Liver (tissue), 8 donors: ENCODE measurements at regions not wholly inside any gene's neighbourhood (a gene's known extent, or its start where the extent isn't known, plus 50 kb on each side); places are given as distances from the start of the nearest gene placed in this dataset.

Source experiments
- DNase-seq: peaks from one replicate; pipeline ENCODE4 v3.0.0-alpha.2; 2017; ENCODE audit warnings: low spot score
- H3K27ac ChIP-seq, 2 donors: one replicate each; pipeline ENCODE4 v1.7.0; 2013; ENCODE audit warnings: inconsistent platforms in 2 of 2, low read length in 2 of 2, control low read depth in 1 of 2, low read depth in 1 of 2, mild to moderate bottlenecking in 1 of 2
- H3K27me3 ChIP-seq, 4 donors: one replicate each; pipeline versions ENCODE4 v1.6.1 to v1.7.0; 2013; ENCODE audit warnings: low read length in 3 of 4, inconsistent platforms in 1 of 4, mild to moderate bottlenecking in 1 of 4, moderate library complexity in 1 of 4; ENCODE audit not compliant: control insufficient read depth in 4 of 4, insufficient read depth in 4 of 4
- H3K36me3 ChIP-seq, 4 donors: one replicate each; pipeline versions ENCODE4 v1.6.1 to v1.7.0; 2013; ENCODE audit warnings: low read length in 3 of 4, mild to moderate bottlenecking in 3 of 4, low read depth in 1 of 4, moderate library complexity in 1 of 4; ENCODE audit not compliant: control insufficient read depth in 4 of 4, insufficient read depth in 3 of 4
- H3K4me1 ChIP-seq, 4 donors: one replicate each; pipeline versions ENCODE4 v1.6.1 to v1.7.0; 2013; ENCODE audit warnings: low read length in 3 of 4, mild to moderate bottlenecking in 3 of 4, moderate library complexity in 1 of 4; ENCODE audit not compliant: control insufficient read depth in 4 of 4, insufficient read depth in 4 of 4
- H3K4me3 ChIP-seq, 3 donors: one replicate each; pipeline versions ENCODE4 v1.6.1 to v1.7.0; 2013; ENCODE audit warnings: low read length in 3 of 3, control low read depth in 1 of 3, low read depth in 1 of 3, mild to moderate bottlenecking in 1 of 3
- H3K9ac ChIP-seq, 2 donors: one replicate each; pipeline ENCODE4 v1.7.0; 2013; ENCODE audit warnings: low read length in 2 of 2, mild to moderate bottlenecking in 2 of 2, moderate library complexity in 2 of 2, control low read depth in 1 of 2, low read depth in 1 of 2
- H3K9me3 ChIP-seq, 4 donors: one replicate each; pipeline versions ENCODE4 v1.6.1 to v1.7.0; 2013; ENCODE audit warnings: low read length in 3 of 4; ENCODE audit not compliant: control insufficient read depth in 4 of 4
- ATF3 ChIP-seq: IDR thresholded peaks from 2 replicates; pipeline ENCODE4 v1.6.1; 2016; ENCODE audit warnings: antibody characterized with exemption
- CTCF ChIP-seq: fragments of 150-350 bp; IDR thresholded peaks from 2 replicates; pipeline ENCODE4 v1.5.1; 2017; ENCODE audit warnings: improper control_type of control experiment, low read depth, low read length; ENCODE audit not compliant: missing input control
- EGR1 ChIP-seq, 2 donors: IDR thresholded peaks; 2 replicates each; pipeline ENCODE4 v1.6.1; 2016 to 2018; ENCODE audit warnings: antibody characterized with exemption in 2 of 2, low read depth in 2 of 2
- FOXA1 ChIP-seq: IDR thresholded peaks from 2 replicates; pipeline ENCODE4 v1.6.1; 2016; ENCODE audit warnings: antibody characterized with exemption
- FOXA2 ChIP-seq: IDR thresholded peaks from 2 replicates; pipeline ENCODE4 v1.6.1; 2016; ENCODE audit warnings: antibody characterized with exemption
- GABPA ChIP-seq, 2 donors: IDR thresholded peaks in 1 of 2; conservative IDR thresholded peaks in 1 of 2; 2 replicates each; pipeline ENCODE4 v1.6.1; 2016; ENCODE audit warnings: antibody characterized with exemption in 2 of 2, mild to moderate bottlenecking in 1 of 2, moderate library complexity in 1 of 2
- HNF4A ChIP-seq, 2 donors: conservative IDR thresholded peaks; 2 replicates each; pipeline ENCODE4 v1.6.1; 2016; ENCODE audit warnings: antibody characterized with exemption in 2 of 2, mild to moderate bottlenecking in 2 of 2
- HNF4G ChIP-seq: IDR thresholded peaks from 2 replicates; pipeline ENCODE4 v1.6.1; 2016; ENCODE audit warnings: antibody characterized with exemption
- JUND ChIP-seq, 2 donors: IDR thresholded peaks; 2 replicates each; pipeline ENCODE4 v1.6.1; 2016; ENCODE audit warnings: antibody characterized with exemption in 2 of 2
- MAX ChIP-seq: IDR thresholded peaks from 2 replicates; pipeline ENCODE4 v1.6.1; 2016; ENCODE audit warnings: antibody characterized with exemption
- NR2F2 ChIP-seq: IDR thresholded peaks from 2 replicates; pipeline ENCODE4 v1.6.1; 2016; ENCODE audit warnings: antibody characterized with exemption
- RAD21 ChIP-seq, 2 donors: IDR thresholded peaks; 2 replicates each; pipeline ENCODE4 v1.6.1; 2016; ENCODE audit warnings: antibody characterized with exemption in 2 of 2, mild to moderate bottlenecking in 2 of 2
- REST ChIP-seq: IDR thresholded peaks from 2 replicates; pipeline ENCODE4 v1.6.1; 2016; ENCODE audit warnings: antibody characterized with exemption, mild to moderate bottlenecking
- RXRA ChIP-seq, 2 donors: IDR thresholded peaks; 2 replicates each; pipeline ENCODE4 v1.6.1; 2017 to 2018; ENCODE audit warnings: antibody characterized with exemption in 2 of 2, mild to moderate bottlenecking in 1 of 2
- SP1 ChIP-seq: IDR thresholded peaks from 2 replicates; pipeline ENCODE4 v1.6.1; 2018; ENCODE audit warnings: antibody characterized with exemption, mild to moderate bottlenecking
- TAF1 ChIP-seq: conservative IDR thresholded peaks from 2 replicates; pipeline ENCODE4 v1.6.1; 2016; ENCODE audit warnings: antibody characterized with exemption, mild to moderate bottlenecking
- YY1 ChIP-seq: IDR thresholded peaks from 2 replicates; pipeline ENCODE4 v1.6.1; 2016; ENCODE audit warnings: antibody characterized with exemption, mild to moderate bottlenecking
- ZBTB33 ChIP-seq: IDR thresholded peaks from 2 replicates; pipeline ENCODE4 v1.6.1; 2016; ENCODE audit warnings: antibody characterized with exemption
- WGBS: extraction: QIAGEN DNeasy Blood & Tissue Kit; methylation state at CpG from one replicate; pipeline ENCODE4 v1.1.7; 2013; 5-methylcytosine and 5-hydroxymethylcytosine counted together
- donor health status: healthy.
- donor health status: healthy.
- donor health status: healthy.
- donor health status: healthy.
- donor health status: healthy.

- TF ChIP-seq YY1 (no peak), JUND (IDR thresholded peaks at IDR 0.05) (no peak), RAD21 (IDR thresholded peaks at IDR 0.05) (no peak), CTCF (no peak), FOXA1 (no peak), HNF4G (no peak), MAX (no peak), ATF3 (no peak), REST (no peak), HNF4A (conservative IDR thresholded peaks at IDR 0.05) (no peak), EGR1 (IDR thresholded peaks at IDR 0.05; ENCODE audit: low read depth in 2 of 2) (no peak), GABPA (IDR thresholded peaks at IDR 0.05 in 1 of 2, conservative IDR thresholded peaks at IDR 0.05 in 1 of 2) (no peak), TAF1 (no peak), NR2F2 (no peak)
- whole genome bisulfite sequencing = 66% methylated on average over 1 of the region's 1 CpG
- H3K4me1 ChIP-seq = no peaks in the 10 kb centered on the region
- no peaks in the 10 kb centered on the region for H3K9me3 ChIP-seq
- no peak overlapping the region for H3K9ac ChIP-seq
- no peak overlapping the region for H3K27ac ChIP-seq
- no peaks in the 10 kb centered on the region for H3K36me3 ChIP-seq
- H3K4me3 ChIP-seq = no peak overlapping the region
- DNase-seq = no peak
- no peaks in the 10 kb centered on the region for H3K27me3 ChIP-seq
Observed at GRCh38 chr13:71360041-71360440, 507.0 kb downstream of the DACH1 start.

- whole genome bisulfite sequencing = 83% methylated on average over 4 of the region's 4 CpGs
- Histone ChIP-seq H3K36me3 (no peaks in the 10 kb centered on the region), H3K4me3 (no peak overlapping the region), H3K27me3 (no peaks in the 10 kb centered on the region), H3K4me1 (no peaks in the 10 kb centered on the region), H3K27ac (no peak overlapping the region), H3K9ac (no peak overlapping the region), H3K9me3 (no peaks in the 10 kb centered on the region)
- TF ChIP-seq RXRA (IDR thresholded peaks at IDR 0.05) (no peak), RAD21 (IDR thresholded peaks at IDR 0.05) (no peak), ZBTB33 (no peak), HNF4A (conservative IDR thresholded peaks at IDR 0.05) (no peak), REST (no peak), CTCF (no peak), JUND (IDR thresholded peaks at IDR 0.05) (no peak), FOXA1 (no peak), HNF4G (no peak), NR2F2 (no peak), SP1 (no peak), YY1 (no peak), TAF1 (no peak), FOXA2 (no peak)
- no peak for DNase-seq
Observed at GRCh38 chr13:71359641-71360040, 507.4 kb downstream of the DACH1 start.
